ENCODE measurements at regions not wholly inside any gene's neighbourhood (a gene's known extent, or its start where the extent isn't known, plus 50 kb on each side); places are given as distances from the start of the nearest gene placed in this dataset.

DNA sequence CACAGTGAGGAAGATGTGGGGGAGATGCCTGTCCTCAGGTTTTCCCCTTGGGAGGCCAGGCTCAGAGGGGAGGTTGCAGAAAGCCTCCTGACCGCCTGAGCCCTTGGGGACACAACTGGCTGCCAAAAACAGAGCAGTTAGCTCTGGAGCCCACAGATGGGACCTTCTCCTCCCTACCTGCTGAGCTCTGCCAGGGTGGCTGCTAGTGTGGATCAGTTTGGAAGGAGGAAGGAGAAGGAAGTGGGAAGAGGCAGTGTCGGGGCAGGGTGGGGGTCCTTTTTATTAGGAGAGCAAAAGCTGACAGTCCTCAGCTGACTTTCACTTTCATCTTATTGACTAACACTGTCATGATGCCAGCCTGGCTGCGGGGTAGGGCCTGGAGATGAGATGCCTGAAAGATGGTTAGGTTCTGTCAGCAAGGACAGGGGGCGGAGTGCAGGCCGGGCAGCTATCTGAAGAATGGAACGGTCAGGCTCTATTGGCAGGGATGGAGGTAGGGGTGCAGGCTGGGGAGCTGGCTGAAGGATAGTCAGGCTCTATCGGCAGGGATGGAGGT lies 188.5 kb upstream of the HDAC4 start:
- Histone ChIP-seq H3K27ac (peak overlapping the region in 9 of 11 experiments; percentile 18 to 72 (median 57); a peak in 19 of 22 replicates), H3K9me3 (replicated peaks in 1 of 11) (peaks cover 0 to 20% (median 10%) of the 10 kb centered on the region in 11 experiments; a peak in 14 of 22 replicates), H3K36me3 (no peaks in the 10 kb centered on the region), H4K20me1 (no peaks in the 10 kb centered on the region), H3K4me1 (peaks cover 41 to 97% (median 93%) of the 10 kb centered on the region in 10 experiments), H3K4me2 (peak overlapping the region; percentile 55 to 96 (median 83)), H3K9ac (peak overlapping the region in 7 of 11 experiments; percentile 17 to 57 (median 41); a peak in 6 of 22 replicates), H3K27me3 (no peaks in the 10 kb centered on the region), H3K4me3 (peak overlapping the region in 2 of 10 experiments; percentile 28 to 34; a peak in 1 of 20 replicates)
- no peak for TF ChIP-seq Cebpa-rat (IDR thresholded peaks at IDR 0.05)

DNA sequence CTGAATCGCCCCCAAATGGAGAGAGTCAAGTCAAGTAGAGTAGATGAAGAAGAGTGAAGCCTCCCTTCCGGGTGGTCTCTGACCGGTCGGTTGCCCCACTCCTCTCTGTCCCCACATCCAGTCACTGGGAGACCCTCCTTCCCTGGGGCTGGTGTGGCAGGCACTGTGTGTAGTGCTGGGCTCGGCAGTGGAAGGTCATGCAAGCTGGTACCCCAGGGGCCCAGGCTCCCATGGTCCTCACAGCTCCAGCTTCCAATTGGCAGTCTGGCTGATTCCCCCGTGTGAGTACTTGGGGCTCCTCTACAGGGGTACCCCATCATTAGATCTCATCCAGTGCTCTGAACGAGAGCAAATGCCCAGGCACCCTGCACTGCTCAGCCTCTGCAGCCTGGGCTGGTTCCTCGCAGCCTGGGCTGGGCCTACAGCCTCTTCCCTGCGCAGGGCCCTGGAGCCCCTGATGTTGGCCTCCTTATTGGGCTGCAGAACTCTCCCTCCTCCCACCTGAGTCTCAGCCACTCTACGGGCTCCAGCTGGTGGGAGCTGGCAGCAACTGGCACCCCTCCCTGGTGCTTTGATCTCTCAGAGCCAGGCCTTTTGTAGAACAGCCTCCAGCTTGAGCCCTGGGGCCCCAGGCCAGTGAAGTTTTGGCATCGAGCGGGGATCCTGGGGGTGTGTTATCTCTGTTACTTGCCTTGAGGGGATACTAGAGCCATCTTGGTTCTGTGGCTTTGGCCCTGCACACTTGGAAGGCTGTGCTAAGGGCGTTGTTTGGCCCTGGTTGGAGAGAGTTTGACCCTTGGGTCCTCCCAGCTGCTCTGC lies 187.8 kb upstream of the HDAC4 start:
- Histone ChIP-seq H3K9ac (peak overlapping the region in 4 of 11 experiments; percentile 14 to 42 (median 32); a peak in 4 of 22 replicates), H3K4me3 (0 out of 20 replicates have a peak overlapping the region, but pooled peaks of 2 of the 10 experiments have one; percentile 28 to 34), H3K27me3 (no peaks in the 10 kb centered on the region), H3K9me3 (replicated peaks in 1 of 11) (peaks cover 0 to 17% (median 10%) of the 10 kb centered on the region in 11 experiments; a peak in 14 of 22 replicates), H4K20me1 (no peaks in the 10 kb centered on the region), H3K27ac (peak overlapping the region in 9 of 11 experiments; percentile 18 to 72 (median 57); a peak in 19 of 22 replicates), H3K4me2 (peak overlapping the region; percentile 55 to 96 (median 83)), H3K4me1 (peaks cover 41 to 93% (median 87%) of the 10 kb centered on the region in 10 experiments), H3K36me3 (no peaks in the 10 kb centered on the region)
- TF ChIP-seq Cebpa-rat (IDR thresholded peaks at IDR 0.05), result no peak

DNA sequence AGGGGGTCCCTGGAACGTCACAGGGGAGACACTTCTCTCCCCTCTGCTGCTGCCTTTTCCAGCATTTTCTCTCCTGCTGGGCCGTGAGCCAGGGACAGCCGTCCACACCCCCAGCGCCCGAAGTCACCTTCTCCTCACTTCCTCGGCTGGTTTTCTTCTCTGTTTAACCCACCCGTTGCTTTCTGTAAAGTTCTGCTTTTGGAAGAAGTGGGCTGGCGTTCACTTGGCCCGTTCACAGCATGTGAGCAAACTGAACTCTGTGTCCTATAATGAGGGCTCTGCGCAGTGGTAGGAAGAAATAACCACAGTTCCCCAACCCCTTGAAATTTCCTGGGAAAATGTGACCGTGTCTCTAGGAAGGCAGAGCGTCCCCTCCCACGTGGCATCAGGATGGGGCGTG lies 187.0 kb upstream of the HDAC4 start:
- Histone ChIP-seq H3K36me3 (no peaks in the 10 kb centered on the region), H3K27me3 (no peaks in the 10 kb centered on the region), H3K4me2 (peak overlapping the region; percentile 55 to 96 (median 83))

DNA sequence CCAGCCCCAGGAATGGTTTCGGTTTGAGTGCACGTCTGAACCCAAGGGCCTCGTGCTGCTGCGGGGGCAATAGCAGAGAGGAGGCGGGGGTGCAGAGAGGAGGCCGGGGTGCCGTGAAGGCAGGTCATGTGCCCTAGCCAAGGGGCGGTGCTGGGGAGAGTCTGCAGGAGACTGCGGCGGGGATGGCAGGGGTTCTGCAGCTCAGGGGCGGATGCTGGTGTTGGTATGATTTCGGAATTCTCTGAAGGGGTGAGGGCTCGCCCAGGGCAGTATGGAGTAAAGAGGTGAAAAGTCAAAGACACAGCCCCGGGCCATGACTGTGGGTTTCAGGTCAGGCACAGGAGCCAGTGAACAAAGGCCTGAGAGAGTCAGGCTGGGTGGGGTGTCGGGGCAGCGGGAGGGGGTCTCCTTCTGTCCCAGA lies 186.5 kb upstream of the HDAC4 start:
- no peaks in the 10 kb centered on the region for H4K20me1 ChIP-seq
- H3K9me3 ChIP-seq (replicated peaks in 1 of 11), result peaks cover 0 to 6% (median under 1%) of the 10 kb centered on the region in 11 experiments; a peak in 10 of 22 replicates
- H3K27me3 ChIP-seq, result no peaks in the 10 kb centered on the region
- peak overlapping the region in 1 of 11 experiments; percentile 32; a peak in 1 of 22 replicates for H3K9ac ChIP-seq
- peaks cover 41 to 83% (median 76%) of the 10 kb centered on the region in 10 experiments for H3K4me1 ChIP-seq
- no peaks in the 10 kb centered on the region for H3K36me3 ChIP-seq
- H3K4me3 ChIP-seq, result no peak overlapping the region
- H3K27ac ChIP-seq, result 0 out of 22 replicates have a peak overlapping the region, but pooled peaks of 1 of the 11 experiments have one; percentile 31
- H3K4me2 ChIP-seq, result peak overlapping the region; percentile 55 to 96 (median 83)
- TF ChIP-seq Cebpa-rat (IDR thresholded peaks at IDR 0.05), result no peak

More for the DNA sequence above, 187.0 kb upstream of the HDAC4 start:
- H3K9ac ChIP-seq, result peak overlapping the region in 1 of 11 experiments; percentile 32; a peak in 1 of 22 replicates
- no peaks in the 10 kb centered on the region for H4K20me1 ChIP-seq
- peaks cover 0 to 11% (median 4%) of the 10 kb centered on the region in 11 experiments; a peak in 10 of 22 replicates for H3K9me3 ChIP-seq (replicated peaks in 1 of 11)
- TF ChIP-seq Cebpa-rat (IDR thresholded peaks at IDR 0.05), result no peak
- peak overlapping the region in 3 of 11 experiments; percentile 3 to 55 (median 31); a peak in 5 of 22 replicates for H3K27ac ChIP-seq
- no peak overlapping the region for H3K4me3 ChIP-seq
- H3K4me1 ChIP-seq, result peaks cover 41 to 87% (median 81%) of the 10 kb centered on the region in 10 experiments

DNA sequence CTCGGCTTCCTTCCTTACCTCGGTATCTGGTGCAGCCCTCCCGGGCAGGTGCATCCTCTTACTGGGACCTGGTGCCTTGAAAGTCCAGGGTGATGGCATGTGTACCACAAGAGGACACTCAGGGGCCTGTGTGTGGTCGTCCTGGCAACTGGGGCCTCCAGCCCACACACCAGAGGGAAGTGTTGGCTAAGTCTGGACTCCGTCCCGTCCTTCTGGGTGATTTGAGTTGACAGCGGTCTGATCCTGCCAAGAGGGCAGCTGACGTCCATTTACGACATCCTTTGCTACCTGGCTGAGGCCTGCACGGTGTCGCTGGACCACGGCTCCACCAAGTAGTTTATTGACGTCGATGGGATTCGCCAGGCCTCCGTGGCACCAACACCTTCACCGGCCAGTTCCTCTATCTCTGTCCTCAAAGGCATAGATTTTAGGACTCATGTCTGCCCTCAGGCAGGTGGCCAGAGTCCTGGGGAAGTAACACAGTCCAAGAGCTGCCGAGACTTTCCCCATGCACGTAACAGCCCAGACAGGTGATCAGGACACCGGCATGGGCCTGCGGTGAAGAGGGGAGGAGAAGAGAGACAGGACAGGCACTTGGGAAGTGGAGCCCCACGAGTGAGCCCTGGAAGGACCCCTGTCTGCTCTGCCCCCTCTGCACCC lies 186.0 kb upstream of the HDAC4 start:
- Histone ChIP-seq H4K20me1 (no peaks in the 10 kb centered on the region), H3K27me3 (no peaks in the 10 kb centered on the region), H3K27ac (no peak overlapping the region), H3K4me1 (peaks cover 41 to 78% (median 71%) of the 10 kb centered on the region in 10 experiments), H3K9me3 (replicated peaks in 1 of 11) (0 out of 22 replicates have a peak, but pooled peaks cover 0 to under 1% (median 0%) of the 10 kb centered on the region in 11 experiments), H3K4me2 (peak overlapping the region; percentile 55 to 96 (median 83)), H3K36me3 (no peaks in the 10 kb centered on the region), H3K9ac (no peak overlapping the region), H3K4me3 (no peak overlapping the region)
- no peak for TF ChIP-seq Cebpa-rat (IDR thresholded peaks at IDR 0.05)

DNA sequence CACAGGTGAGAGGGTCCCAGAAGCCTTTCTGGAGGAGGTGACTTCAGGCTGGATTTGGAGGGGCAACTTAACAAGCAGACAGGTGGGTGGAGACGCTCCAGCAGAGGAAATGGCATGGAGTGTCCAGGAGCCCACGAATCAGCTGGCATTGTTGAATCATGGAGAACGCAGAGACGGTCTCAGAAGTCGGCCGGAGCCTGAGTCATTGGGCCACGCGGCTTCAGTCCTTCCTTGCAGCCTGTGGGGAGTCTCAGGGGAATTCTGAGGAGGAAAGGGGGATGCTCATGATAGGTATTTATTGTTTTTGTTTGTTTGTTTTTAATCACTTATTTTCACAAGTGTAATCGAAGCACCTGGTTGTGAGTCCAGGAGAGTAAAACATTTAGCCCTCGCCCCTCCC lies 184.6 kb upstream of the HDAC4 start:
- no peak for TF ChIP-seq Cebpa-rat (IDR thresholded peaks at IDR 0.05)
- H3K9ac ChIP-seq, result no peak overlapping the region
- H4K20me1 ChIP-seq, result no peaks in the 10 kb centered on the region
- H3K4me3 ChIP-seq, result no peak overlapping the region
- peaks cover 40 to 70% (median 58%) of the 10 kb centered on the region in 10 experiments for H3K4me1 ChIP-seq
- no peaks in the 10 kb centered on the region for H3K9me3 ChIP-seq (replicated peaks in 1 of 11)
- no peak overlapping the region for H3K27ac ChIP-seq
- no peaks in the 10 kb centered on the region for H3K36me3 ChIP-seq
- peak overlapping the region in 10 of 11 experiments; percentile 12 to 96 (median 44); a peak in 18 of 22 replicates for H3K4me2 ChIP-seq
- no peaks in the 10 kb centered on the region for H3K27me3 ChIP-seq

DNA sequence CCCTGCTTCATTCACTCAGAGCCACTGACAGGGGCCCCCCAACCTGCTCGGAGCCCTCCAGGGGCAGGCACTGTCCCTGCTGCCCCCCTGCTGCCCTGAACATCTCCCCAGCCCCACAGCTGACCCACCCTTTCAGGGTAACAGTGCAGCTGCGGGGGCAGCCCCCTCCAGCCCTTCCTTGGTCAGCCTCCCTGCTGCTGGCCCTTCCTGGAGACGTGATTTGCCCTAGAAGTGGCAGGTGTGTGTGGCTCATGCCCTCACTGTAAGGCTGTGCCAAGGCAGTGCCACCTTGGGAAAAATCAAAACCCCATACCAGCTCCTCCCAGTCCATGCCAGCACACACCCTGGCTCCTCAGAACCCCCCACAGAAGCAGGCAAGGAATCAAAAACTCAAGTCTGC lies 184.2 kb upstream of the HDAC4 start:
- H3K27ac ChIP-seq, result no peak overlapping the region
- no peak overlapping the region for H3K9ac ChIP-seq
- H3K9me3 ChIP-seq (replicated peaks in 1 of 11), result no peaks in the 10 kb centered on the region
- no peak overlapping the region for H3K4me3 ChIP-seq
- H3K4me2 ChIP-seq, result peak overlapping the region in 10 of 11 experiments; percentile 12 to 96 (median 44); a peak in 18 of 22 replicates
- no peaks in the 10 kb centered on the region for H3K36me3 ChIP-seq
- peaks cover 36 to 70% (median 56%) of the 10 kb centered on the region in 10 experiments for H3K4me1 ChIP-seq
- H3K27me3 ChIP-seq, result no peaks in the 10 kb centered on the region
- TF ChIP-seq Cebpa-rat (IDR thresholded peaks at IDR 0.05), result no peak
- no peaks in the 10 kb centered on the region for H4K20me1 ChIP-seq
